Adrenal gland (tissue), 9 donors: ENCODE measurements at regions not wholly inside any gene's neighbourhood (a gene's known extent, or its start where the extent isn't known, plus 50 kb on each side); places are given as distances from the start of the nearest gene placed in this dataset.

Experiments used
- DNase-seq, 7 donors: peaks; one replicate each; pipeline ENCODE4 v3.0.0-alpha.2; 2019 to 2020
- H3K27ac ChIP-seq, 5 donors: fragments of 200-600 bp; sonication (generic) in 4 of 5; 1 replicate in 3 of 5; 2 replicates in 2 of 5; pipeline versions ENCODE4 v1.5.1 to v1.8.0; 2016 to 2020; ENCODE audit warnings: mild to moderate bottlenecking in 1 of 5
- H3K27me3 ChIP-seq: fragments of 200-600 bp; 2 replicates; pipeline ENCODE4 v1.8.0; 2021
- H3K36me3 ChIP-seq, 2 donors: fragments of 200-600 bp; replicated peaks in 1 of 2; 1 replicate in 1 of 2; 2 replicates in 1 of 2; pipeline versions ENCODE4 v1.5.1 to v1.8.0; 2018 to 2022
- H3K4me1 ChIP-seq, 2 donors: fragments of 200-600 bp; replicated peaks in 1 of 2; 1 replicate in 1 of 2; 2 replicates in 1 of 2; pipeline versions ENCODE4 v1.5.1 to v1.8.0; 2018 to 2021
- H3K4me3 ChIP-seq, 4 donors: fragments of 200-600 bp; sonication (generic) in 3 of 4; one replicate each; pipeline ENCODE4 v1.5.1; 2016 to 2018
- H3K9me3 ChIP-seq, 3 donors: fragments of 200-600 bp; sonication (generic) in 1 of 3; replicated peaks in 1 of 3; 1 replicate in 2 of 3; 2 replicates in 1 of 3; pipeline versions ENCODE4 v1.5.1 to v1.8.0; 2016 to 2021
- POLR2A ChIP-seq, 2 donors: fragments of 450-650 bp; IDR thresholded peaks; one replicate each; pipeline ENCODE4 v1.6.1; 2017; ENCODE audit warnings: antibody characterized with exemption in 2 of 2, mild to moderate bottlenecking in 2 of 2, moderate library complexity in 1 of 2
- WGBS, 4 donors: extraction: QIAGEN DNeasy Blood & Tissue Kit in 2 of 4; methylation state at CpG; one replicate each; pipeline versions ENCODE4 v1.1.5 to v1.1.7; 2013 to 2017; 5-methylcytosine and 5-hydroxymethylcytosine counted together
- intact Hi-C, 2 donors: fragments of 100-400 bp; cut with DNase I; formaldehyde crosslinking; loops; one replicate each; pipeline versions ENCODE4 v1.14.1 to v1.15.0; 2022 to 2023
- TF ChIP-seq, protein P1 (sequence below), 6 experiments: fragments of 450-650 bp in 4 of 6; fragments of 200-600 bp in 2 of 6; sonication (generic) in 1 of 6; IDR thresholded peaks; 1 replicate in 5 of 6; 2 replicates in 1 of 6; pipeline versions ENCODE4 v1.5.1 to v1.8.0; 2016 to 2021; ENCODE audit warnings: antibody characterized with exemption in 6 of 6, mild to moderate bottlenecking in 2 of 6, moderate library complexity in 1 of 6
- donor health status: healthy with polysubstance abuse.
- donor health status: Bipolar disorder and iron deficiency.
- donor health status: DM: yes; HTN: yes; CAD: no.
- donor health status: DM: no; HTN: no; CAD: no.
- donor health status: DM: no; HTN: no; CAD: no.

- no peak overlapping the region for H3K27ac ChIP-seq
- no peaks in the 10 kb centered on the region for H3K27me3 ChIP-seq
- H3K9me3 ChIP-seq: no peaks in the 10 kb centered on the region
- 50 to 58% (median 53%) methylated on average over 4 of the region's 4 CpGs for WGBS, 4 donors
- TF ChIP-seq, protein P1, sequence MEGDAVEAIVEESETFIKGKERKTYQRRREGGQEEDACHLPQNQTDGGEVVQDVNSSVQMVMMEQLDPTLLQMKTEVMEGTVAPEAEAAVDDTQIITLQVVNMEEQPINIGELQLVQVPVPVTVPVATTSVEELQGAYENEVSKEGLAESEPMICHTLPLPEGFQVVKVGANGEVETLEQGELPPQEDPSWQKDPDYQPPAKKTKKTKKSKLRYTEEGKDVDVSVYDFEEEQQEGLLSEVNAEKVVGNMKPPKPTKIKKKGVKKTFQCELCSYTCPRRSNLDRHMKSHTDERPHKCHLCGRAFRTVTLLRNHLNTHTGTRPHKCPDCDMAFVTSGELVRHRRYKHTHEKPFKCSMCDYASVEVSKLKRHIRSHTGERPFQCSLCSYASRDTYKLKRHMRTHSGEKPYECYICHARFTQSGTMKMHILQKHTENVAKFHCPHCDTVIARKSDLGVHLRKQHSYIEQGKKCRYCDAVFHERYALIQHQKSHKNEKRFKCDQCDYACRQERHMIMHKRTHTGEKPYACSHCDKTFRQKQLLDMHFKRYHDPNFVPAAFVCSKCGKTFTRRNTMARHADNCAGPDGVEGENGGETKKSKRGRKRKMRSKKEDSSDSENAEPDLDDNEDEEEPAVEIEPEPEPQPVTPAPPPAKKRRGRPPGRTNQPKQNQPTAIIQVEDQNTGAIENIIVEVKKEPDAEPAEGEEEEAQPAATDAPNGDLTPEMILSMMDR (IDR thresholded peaks at IDR 0.05): no peak
- no peak for TF ChIP-seq POLR2A (IDR thresholded peaks at IDR 0.05)
- no peak for DNase-seq
- intact Hi-C loops: no loop called here
- H3K4me3 ChIP-seq: no peak overlapping the region
- no peaks in the 10 kb centered on the region for H3K36me3 ChIP-seq
- H3K4me1 ChIP-seq: peaks cover 0 to 5% of the 10 kb centered on the region in 2 donors
Observed at GRCh38 chr12:24500421-24500820, 448.5 kb downstream of the BCAT1 start.

- no peak for DNase-seq
- TF ChIP-seq, protein P1 (IDR thresholded peaks at IDR 0.05): no peak
- TF ChIP-seq POLR2A (IDR thresholded peaks at IDR 0.05): no peak
- Histone ChIP-seq H3K4me3 (no peak overlapping the region), H3K9me3 (no peaks in the 10 kb centered on the region), H3K36me3 (no peaks in the 10 kb centered on the region), H3K27ac (peak overlapping the region in 1 of 5 donors; percentile 45), H3K4me1 (peaks cover 0 to 5% of the 10 kb centered on the region in 2 donors), H3K27me3 (no peaks in the 10 kb centered on the region)
- WGBS, 4 donors: 77 to 82% (median 78%) methylated on average over 8 of the region's 8 CpGs
- intact Hi-C loops: no loop called here
Observed at GRCh38 chr12:24499151-24500146, 449.5 kb downstream of the BCAT1 start.

GRCh38 chr12:24496755-24497154 is 452.1 kb downstream of the BCAT1 start:
- no peak for DNase-seq
- H3K27me3 ChIP-seq: no peaks in the 10 kb centered on the region
- no peak overlapping the region for H3K4me3 ChIP-seq
- no peaks in the 10 kb centered on the region for H3K9me3 ChIP-seq
- no peak for TF ChIP-seq POLR2A (IDR thresholded peaks at IDR 0.05)
- TF ChIP-seq, protein P1 (IDR thresholded peaks at IDR 0.05): no peak
- intact Hi-C loops: no loop called here
- no peak overlapping the region for H3K27ac ChIP-seq
- peaks cover 0 to 5% of the 10 kb centered on the region in 2 donors for H3K4me1 ChIP-seq
- no peaks in the 10 kb centered on the region for H3K36me3 ChIP-seq
- 65 to 85% (median 69%) methylated on average over 1 of the region's 1 CpG for WGBS, 4 donors

DNA sequence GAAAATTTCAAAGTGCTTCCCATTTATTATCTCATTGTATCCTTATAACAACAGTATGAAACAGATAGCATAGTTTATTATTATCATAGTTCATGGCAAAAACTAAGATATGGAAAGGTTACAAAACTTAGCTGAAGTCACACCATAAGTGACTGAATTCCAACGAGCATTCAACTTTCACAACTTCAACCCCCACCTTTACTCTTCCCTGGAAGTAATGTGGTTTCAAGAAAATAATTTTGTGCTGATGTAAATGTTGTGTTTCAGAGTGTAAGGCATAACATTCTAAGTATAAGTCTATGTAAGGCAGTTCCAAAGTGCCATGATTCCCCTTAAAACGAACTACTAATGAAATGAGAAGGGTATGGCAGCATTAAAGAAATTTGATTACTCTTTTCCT is 454.5 kb downstream of the BCAT1 start:
- H3K36me3 ChIP-seq: no peaks in the 10 kb centered on the region
- H3K4me1 ChIP-seq: peaks cover 0 to 5% of the 10 kb centered on the region in 2 donors
- 62 to 86% (median 72%) methylated on average over 2 of the region's 2 CpGs for WGBS, 4 donors
- no peak overlapping the region for H3K4me3 ChIP-seq
- H3K9me3 ChIP-seq: no peaks in the 10 kb centered on the region
- H3K27ac ChIP-seq: no peak overlapping the region
- no peak for TF ChIP-seq POLR2A (IDR thresholded peaks at IDR 0.05)
- TF ChIP-seq, protein P1 (IDR thresholded peaks at IDR 0.05): no peak
- no peaks in the 10 kb centered on the region for H3K27me3 ChIP-seq
- intact Hi-C loops: no loop called here
- no peak for DNase-seq
